GM21381 (cell line): ENCODE measurements at regions not wholly inside any gene's neighbourhood (a gene's known extent, or its start where the extent isn't known, plus 50 kb on each side); places are given as distances from the start of the nearest gene placed in this dataset.

Experiments
- ATAC-seq: cut with Tn5 transposase; IDR thresholded peaks from one replicate; pipeline ENCODE4 v1.9.1; 2021; ENCODE audit warnings: mild to moderate bottlenecking, moderate library complexity; ENCODE audit not compliant: unreplicated experiment

- no peak for ATAC-seq
These were observed 193.3 kb upstream of the CHD6 start for GRCh38 chr20:41811456-41811855.

- ATAC-seq: no peak
These were observed 181.9 kb upstream of the CHD6 start for GRCh38 chr20:41800040-41800439.

- no peak for ATAC-seq
These were observed 180.8 kb upstream of the CHD6 start for GRCh38 chr20:41798930-41799502.

GRCh38 chr20:41786158-41786557 lies 168.0 kb upstream of the CHD6 start:
- ATAC-seq: no peak

- no peak for ATAC-seq
These were observed 166.2 kb upstream of the CHD6 start for GRCh38 chr20:41784209-41784958.

- ATAC-seq: peak; percentile 57
These were observed 165.4 kb upstream of the CHD6 start for GRCh38 chr20:41783423-41784208.

GRCh38 chr20:41782730-41783406 lies 164.7 kb upstream of the CHD6 start:
- no peak for ATAC-seq

- ATAC-seq: no peak
These were observed 164.1 kb upstream of the CHD6 start for GRCh38 chr20:41782255-41782654.

- no peak for ATAC-seq
These were observed 158.2 kb upstream of the CHD6 start for GRCh38 chr20:41776421-41776820.

- no peak for ATAC-seq
These were observed 156.1 kb upstream of the CHD6 start for GRCh38 chr20:41774291-41774690.

- no peak for ATAC-seq
These were observed 152.8 kb upstream of the CHD6 start for GRCh38 chr20:41770965-41771364.

GRCh38 chr20:41770427-41770826 lies 152.2 kb upstream of the CHD6 start:
- no peak for ATAC-seq

GRCh38 chr20:41769592-41770018 lies 151.4 kb upstream of the CHD6 start:
- ATAC-seq: no peak

GRCh38 chr20:41750137-41750536 lies 132.0 kb upstream of the CHD6 start:
- ATAC-seq: no peak

- no peak for ATAC-seq
These were observed 130.8 kb upstream of the CHD6 start for GRCh38 chr20:41748756-41749582.

GRCh38 chr20:41748051-41748450 lies 129.9 kb upstream of the CHD6 start:
- ATAC-seq: no peak

- ATAC-seq: no peak
These were observed 129.0 kb upstream of the CHD6 start for GRCh38 chr20:41747226-41747625.

- no peak for ATAC-seq
These were observed 128.5 kb upstream of the CHD6 start for GRCh38 chr20:41746635-41747034.

GRCh38 chr20:41738604-41739206 lies 120.5 kb upstream of the CHD6 start:
- peak; percentile 72 for ATAC-seq

GRCh38 chr20:41735949-41736348 lies 117.8 kb upstream of the CHD6 start:
- no peak for ATAC-seq
